Mammary epithelial cell (primary cell): ENCODE measurements at regions not wholly inside any gene's neighbourhood (a gene's known extent, or its start where the extent isn't known, plus 50 kb on each side); places are given as distances from the start of the nearest gene placed in this dataset.

Experiments
- CTCF ChIP-seq, 2 donors: IDR thresholded peaks in 1 of 2; conservative IDR thresholded peaks in 1 of 2; 2 replicates each; pipeline ENCODE4 v1.5.1; 2011 to 2012; ENCODE audit warnings: inconsistent platforms in 2 of 2, low read length in 2 of 2, mild to moderate bottlenecking in 2 of 2, control low read depth in 1 of 2, low read depth in 1 of 2; ENCODE audit not compliant: insufficient read depth in 1 of 2; ENCODE audit errors: extremely low read depth in 1 of 2
- EZH2 ChIP-seq: IDR thresholded peaks from 2 replicates; pipeline ENCODE4 v1.6.1; 2012; ENCODE audit warnings: low read length, inconsistent platforms, borderline replicate concordance

DNA sequence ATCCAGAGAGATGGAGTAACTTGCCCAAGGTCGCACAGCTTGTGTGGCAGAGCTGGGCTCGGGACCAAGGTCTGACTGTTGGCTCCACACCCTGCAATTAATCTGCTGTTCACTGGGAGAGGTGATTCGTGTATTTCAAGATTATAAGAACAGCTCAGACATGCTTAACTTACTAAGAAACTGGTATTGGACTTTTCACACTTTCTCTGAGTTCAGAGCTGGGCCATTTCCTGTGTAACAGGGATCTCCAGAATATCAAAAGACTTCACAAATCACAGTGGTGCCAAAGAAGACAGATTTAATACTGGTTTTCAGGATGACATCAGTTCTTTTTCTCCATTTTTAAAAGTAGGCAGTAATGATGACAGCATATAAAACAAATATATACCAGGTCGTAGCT, 156.8 kb upstream of the UBE2E1 start:
- TF ChIP-seq CTCF (conservative IDR thresholded peaks at IDR 0.05 in 1 of 2, IDR thresholded peaks at IDR 0.05 in 1 of 2; ENCODE audit: extremely low read depth in 1 of 2, insufficient read depth in 1 of 2, low read depth in 1 of 2, low read length in 2 of 2) (no peak), EZH2 (no peak)
